ENCODE measurements at regions not wholly inside any gene's neighbourhood (a gene's known extent, or its start where the extent isn't known, plus 50 kb on each side); places are given as distances from the start of the nearest gene placed in this dataset.
A peak's percentile ranks its signal among the peaks of the same experiment; 100 is the strongest.
"Not testable (repeated sequence)": the region's sequence is repeated elsewhere in the genome, so short reads cannot be mapped to it uniquely, and the experiment has no call there.

- TF ChIP-seq CTCF (conservative IDR thresholded peaks at IDR 0.05; ENCODE audit: low read depth, low read length): no peak
- H3K4me3 ChIP-seq (ENCODE audit: low read depth, low read length): peak overlapping the region; percentile 59
- DNase-seq (ENCODE audit: low read depth): no peak
These were observed 50.6 kb upstream of the RNF182 start for GRCh38 chr6:13874191-13874549.

- DNase-seq (ENCODE audit: low read depth): peak; percentile 40
- peak; percentile 83 for TF ChIP-seq CTCF (conservative IDR thresholded peaks at IDR 0.05; ENCODE audit: low read depth, low read length)
- peak overlapping the region; percentile 59 for H3K4me3 ChIP-seq (ENCODE audit: low read depth, low read length)
These were observed 51.2 kb upstream of the RNF182 start for GRCh38 chr6:13873288-13874190.

- TF ChIP-seq CTCF (conservative IDR thresholded peaks at IDR 0.05; ENCODE audit: low read depth, low read length): no peak
- H3K4me3 ChIP-seq (ENCODE audit: low read depth, low read length): no peak overlapping the region
- no peak for DNase-seq (ENCODE audit: low read depth)
These were observed 52.1 kb upstream of the RNF182 start for GRCh38 chr6:13872681-13873080.

GRCh38 chr6:13872006-13872405 is 52.7 kb upstream of the RNF182 start:
- DNase-seq (ENCODE audit: low read depth); H3K4me3 ChIP-seq (ENCODE audit: low read depth, low read length): not testable (repeated sequence)

- TF ChIP-seq CTCF (conservative IDR thresholded peaks at IDR 0.05; ENCODE audit: low read depth, low read length): no peak
- H3K4me3 ChIP-seq (ENCODE audit: low read depth, low read length): no peak overlapping the region
- no peak for DNase-seq (ENCODE audit: low read depth)
These were observed 54.4 kb upstream of the RNF182 start for GRCh38 chr6:13870214-13870830.

GRCh38 chr6:13868236-13868635 is 53.9 kb upstream of the MCUR1 start:
- no peak overlapping the region for H3K4me3 ChIP-seq (ENCODE audit: low read depth, low read length)
- no peak for DNase-seq (ENCODE audit: low read depth)
- TF ChIP-seq CTCF (conservative IDR thresholded peaks at IDR 0.05; ENCODE audit: low read depth, low read length): no peak

- no peak overlapping the region for H3K4me3 ChIP-seq (ENCODE audit: low read depth, low read length)
- no peak for DNase-seq (ENCODE audit: low read depth)
- no peak for TF ChIP-seq CTCF (conservative IDR thresholded peaks at IDR 0.05; ENCODE audit: low read depth, low read length)
These were observed 51.9 kb upstream of the MCUR1 start for GRCh38 chr6:13866301-13866700.
